CD4-positive, alpha-beta T cell treated with Interleukin-12 subunit alpha and Interleukin-12 subunit beta, for 1 hour (primary cell): ENCODE measurements at regions not wholly inside any gene's neighbourhood (a gene's known extent, or its start where the extent isn't known, plus 50 kb on each side); places are given as distances from the start of the nearest gene placed in this dataset.

Experiments used
- DNase-seq: peaks from one replicate; pipeline ENCODE4 v3.0.0-alpha.2; 2020

GRCh38 chr7:54963155-54963554 lies 55.7 kb upstream of the EGFR start:
- DNase-seq = no peak

- DNase-seq = no peak
Observed at GRCh38 chr7:54964136-54964535, 54.7 kb upstream of the EGFR start.

- no peak for DNase-seq
Observed at GRCh38 chr7:54967377-54967776, 51.4 kb upstream of the EGFR start.

GRCh38 chr7:54968018-54968417 lies 50.8 kb upstream of the EGFR start:
- no peak for DNase-seq
